Ectodermal cell (in vitro differentiated cells): ENCODE measurements at regions not wholly inside any gene's neighbourhood (a gene's known extent, or its start where the extent isn't known, plus 50 kb on each side); places are given as distances from the start of the nearest gene placed in this dataset.

ENCODE experiments used
- H3K27ac ChIP-seq: 2 replicates; pipeline ENCODE4 v1.7.0; 2013; ENCODE audit warnings: mild to moderate bottlenecking, low read depth, low read length; ENCODE audit not compliant: insufficient read depth, poor library complexity, severe bottlenecking
- H3K27me3 ChIP-seq: 2 replicates; pipeline ENCODE4 v1.7.0; 2013; ENCODE audit warnings: mild to moderate bottlenecking, low read length; ENCODE audit not compliant: insufficient read depth, control insufficient read depth, poor library complexity, severe bottlenecking
- H3K36me3 ChIP-seq: one replicate; pipeline ENCODE4 v1.7.0; 2013; ENCODE audit warnings: low read length; ENCODE audit not compliant: control insufficient read depth, insufficient read depth
- H3K4me1 ChIP-seq: one replicate; pipeline ENCODE4 v1.7.0; 2013; ENCODE audit warnings: low read length; ENCODE audit not compliant: control insufficient read depth, insufficient read depth
- H3K4me3 ChIP-seq: 2 replicates; pipeline ENCODE4 v1.7.0; 2013; ENCODE audit warnings: low read depth, low read length, control low read depth; ENCODE audit not compliant: insufficient read depth
- H3K9me3 ChIP-seq: 2 replicates; pipeline ENCODE4 v1.7.0; 2013; ENCODE audit warnings: mild to moderate bottlenecking, low read length, moderate library complexity; ENCODE audit not compliant: control insufficient read depth
- WGBS, 2 experiments: methylation state at CpG; one replicate each; pipeline ENCODE4 v1.1.7; 2013; ENCODE audit warnings: missing lambda C conversion rate in 2 of 2; 5-methylcytosine and 5-hydroxymethylcytosine counted together

DNA sequence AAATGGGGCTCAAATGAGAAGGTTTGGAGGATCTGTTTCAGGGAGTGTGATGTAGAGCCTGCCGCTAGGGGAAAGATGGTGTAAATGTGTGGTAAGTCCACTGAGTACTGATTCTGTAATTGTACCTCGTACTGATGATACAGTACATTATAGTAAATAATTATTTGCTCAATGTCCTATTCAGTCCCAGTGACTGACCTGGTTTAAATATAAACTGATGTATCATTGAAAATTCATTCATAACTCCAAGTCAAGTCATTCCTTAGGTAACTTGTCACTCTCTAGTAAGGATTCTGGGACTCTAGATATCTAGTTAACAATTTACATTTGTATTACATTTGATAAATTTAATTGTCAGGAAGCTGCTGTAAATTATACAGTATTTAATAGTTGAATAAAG, 667.3 kb downstream of the DTWD2 start:
- no peaks in the 10 kb centered on the region for H3K9me3 ChIP-seq
- H3K4me3 ChIP-seq: no peak overlapping the region
- no peaks in the 10 kb centered on the region for H3K36me3 ChIP-seq
- H3K27me3 ChIP-seq: no peaks in the 10 kb centered on the region
- no peak overlapping the region for H3K27ac ChIP-seq
- H3K4me1 ChIP-seq: no peaks in the 10 kb centered on the region
- 96 to 100% methylated on average over 1 to 2 of the region's 2 CpGs for WGBS, 2 experiments

DNA sequence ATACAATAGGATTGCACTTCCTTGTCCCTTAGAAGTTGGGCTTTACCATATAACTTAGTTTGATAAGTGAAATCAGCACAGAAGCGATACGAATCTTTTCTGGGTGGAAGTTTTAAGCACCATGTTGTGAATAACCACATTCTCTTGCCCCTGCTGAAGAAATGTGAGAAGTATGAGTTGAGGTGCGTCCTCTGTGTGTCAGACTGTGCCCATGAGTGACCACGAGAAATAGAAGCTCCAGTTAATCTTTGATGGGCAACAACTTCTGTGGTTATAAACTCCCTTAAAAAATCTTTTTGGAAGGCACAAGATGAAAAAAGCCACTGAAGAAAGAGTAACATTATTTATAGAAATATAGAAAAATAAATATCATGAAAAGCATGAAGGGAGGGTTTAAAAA, 668.2 kb downstream of the DTWD2 start:
- no peaks in the 10 kb centered on the region for H3K4me1 ChIP-seq
- H3K27me3 ChIP-seq: no peaks in the 10 kb centered on the region
- H3K27ac ChIP-seq: no peak overlapping the region
- WGBS, 2 experiments: 93 to 95% methylated on average over 4 of the region's 4 CpGs
- no peak overlapping the region for H3K4me3 ChIP-seq
- H3K9me3 ChIP-seq: no peaks in the 10 kb centered on the region
- H3K36me3 ChIP-seq: no peaks in the 10 kb centered on the region

DNA sequence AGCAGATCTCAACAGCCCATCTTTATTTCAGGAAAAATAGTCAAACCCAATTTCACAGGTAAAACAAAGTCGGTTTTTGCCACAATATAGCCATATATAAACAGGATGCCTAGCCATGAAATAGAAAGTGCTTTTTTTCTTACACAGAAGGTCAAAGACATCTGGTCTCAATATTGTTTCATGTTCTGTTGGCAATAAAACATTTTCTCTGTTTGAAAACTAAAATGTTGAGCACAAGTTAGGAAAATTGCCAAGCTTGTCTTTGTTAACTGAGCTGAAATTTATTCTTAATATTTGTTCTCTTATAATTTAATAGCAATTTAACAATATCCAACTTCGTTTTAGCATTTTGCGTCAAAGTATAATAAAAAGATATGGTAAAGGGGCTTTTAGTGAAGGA, 673.4 kb downstream of the DTWD2 start:
- Histone ChIP-seq H3K4me3 (no peak overlapping the region), H3K27me3 (no peaks in the 10 kb centered on the region), H3K4me1 (no peaks in the 10 kb centered on the region), H3K9me3 (no peaks in the 10 kb centered on the region), H3K36me3 (no peaks in the 10 kb centered on the region), H3K27ac (no peak overlapping the region)
- WGBS, 2 experiments: 90 to 91% methylated on average over 1 to 2 of the region's 3 CpGs

DNA sequence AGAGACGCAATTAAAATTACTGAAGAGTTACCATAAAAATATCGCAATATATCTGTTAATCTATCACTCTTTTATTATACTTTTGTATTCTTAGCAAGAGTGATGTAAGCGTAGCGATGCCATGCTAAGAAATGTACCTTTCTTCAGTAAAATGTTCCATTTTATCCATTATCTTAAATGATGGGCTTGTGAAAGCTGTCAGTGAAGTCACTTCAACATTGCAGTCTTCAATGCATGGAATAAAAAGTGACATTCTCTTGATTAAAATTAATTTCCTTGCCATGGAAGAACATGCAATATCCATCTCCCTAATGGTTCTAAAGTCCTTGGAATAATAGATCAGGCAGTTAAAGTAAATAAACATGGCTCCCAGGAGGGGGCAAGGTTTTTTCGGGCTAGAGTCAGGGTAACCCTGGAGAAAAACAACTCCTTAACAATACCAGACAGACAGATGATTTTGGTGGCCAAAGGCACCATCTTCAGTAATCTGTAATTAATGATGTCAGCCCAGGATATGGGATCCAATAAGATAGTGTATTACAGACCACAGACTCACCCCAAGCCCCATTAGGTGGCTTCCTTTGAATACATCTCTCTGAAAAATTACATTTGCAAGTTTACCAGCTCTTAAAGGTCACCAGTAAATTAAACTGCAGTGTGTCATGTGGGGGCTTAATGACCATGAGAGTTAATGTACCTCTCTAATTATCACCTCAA, 677.1 kb downstream of the DTWD2 start:
- Histone ChIP-seq H3K4me3 (no peak overlapping the region), H3K27me3 (no peaks in the 10 kb centered on the region), H3K27ac (no peak overlapping the region), H3K9me3 (no peaks in the 10 kb centered on the region), H3K4me1 (no peaks in the 10 kb centered on the region), H3K36me3 (no peaks in the 10 kb centered on the region)
- 88 to 95% methylated on average over 3 to 4 of the region's 5 CpGs for WGBS, 2 experiments

DNA sequence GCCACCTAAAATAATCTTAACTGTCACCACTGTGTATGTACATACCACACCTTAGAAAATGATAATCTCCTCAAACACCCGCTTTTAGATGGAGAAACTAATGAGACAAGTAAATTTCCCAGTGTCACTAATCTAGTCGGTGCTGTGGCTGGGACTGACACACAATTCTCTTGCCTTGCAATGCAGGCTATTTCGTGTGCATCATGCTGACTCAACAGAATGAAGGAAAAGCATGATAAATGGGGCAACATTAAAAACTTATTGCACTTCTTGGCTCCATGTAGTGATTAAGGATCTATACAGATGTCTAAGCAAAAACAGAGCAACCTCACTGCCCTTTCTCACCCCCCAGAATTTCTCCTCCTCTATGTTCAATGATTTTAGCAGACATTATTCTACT, 677.9 kb downstream of the DTWD2 start:
- H3K9me3 ChIP-seq: no peaks in the 10 kb centered on the region
- H3K4me3 ChIP-seq: no peak overlapping the region
- no peak overlapping the region for H3K27ac ChIP-seq
- no peaks in the 10 kb centered on the region for H3K4me1 ChIP-seq
- no peaks in the 10 kb centered on the region for H3K36me3 ChIP-seq
- no peaks in the 10 kb centered on the region for H3K27me3 ChIP-seq
- 89 to 91% methylated on average over 3 of the region's 3 CpGs for WGBS, 2 experiments

DNA sequence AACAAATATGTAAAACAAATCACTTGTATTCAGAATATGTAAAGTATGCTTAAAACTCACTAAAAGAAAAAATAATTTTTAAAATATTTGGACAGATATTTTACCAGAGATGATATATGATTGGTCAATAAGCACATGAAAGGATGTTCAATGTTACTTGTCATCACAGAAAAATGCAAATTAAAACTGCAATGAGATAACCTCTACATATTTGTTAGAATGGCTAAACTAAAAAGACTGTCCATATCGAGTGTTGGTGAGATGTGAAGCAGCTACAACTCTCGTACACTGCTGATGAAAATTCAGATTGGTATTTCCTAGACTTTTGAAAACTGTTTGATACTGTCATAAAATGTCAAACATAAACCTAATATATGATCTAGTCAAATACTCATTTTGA, 685.1 kb downstream of the DTWD2 start:
- Histone ChIP-seq H3K36me3 (no peaks in the 10 kb centered on the region), H3K4me3 (no peak overlapping the region), H3K27me3 (no peaks in the 10 kb centered on the region), H3K27ac (no peak overlapping the region), H3K9me3 (no peaks in the 10 kb centered on the region), H3K4me1 (no peaks in the 10 kb centered on the region)
- WGBS, 2 experiments: 100% methylated on average over 1 to 2 of the region's 2 CpGs

DNA sequence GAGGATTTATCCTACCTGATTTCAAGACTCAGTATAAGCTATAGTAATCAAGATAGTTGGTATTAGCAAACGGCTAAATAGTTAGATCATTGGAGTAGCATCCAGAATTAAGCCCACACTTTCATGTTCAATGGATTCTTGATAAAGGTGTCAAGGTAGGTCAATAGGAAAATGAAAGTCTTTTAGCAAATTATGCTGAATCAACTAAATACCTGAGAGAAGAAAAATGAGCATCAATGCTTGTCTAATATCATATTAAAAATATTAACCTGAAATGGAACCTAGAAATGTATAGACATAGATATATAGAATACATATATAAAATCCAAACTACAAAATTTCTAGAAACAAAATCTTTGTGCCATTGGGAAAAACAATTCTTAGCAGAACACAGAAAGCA, 685.6 kb downstream of the DTWD2 start:
- no peaks in the 10 kb centered on the region for H3K27me3 ChIP-seq
- no peaks in the 10 kb centered on the region for H3K9me3 ChIP-seq
- no peak overlapping the region for H3K27ac ChIP-seq
- no peaks in the 10 kb centered on the region for H3K4me1 ChIP-seq
- 100% methylated on average over 1 of the region's 1 CpG for WGBS, 2 experiments
- H3K4me3 ChIP-seq: no peak overlapping the region
- no peaks in the 10 kb centered on the region for H3K36me3 ChIP-seq

DNA sequence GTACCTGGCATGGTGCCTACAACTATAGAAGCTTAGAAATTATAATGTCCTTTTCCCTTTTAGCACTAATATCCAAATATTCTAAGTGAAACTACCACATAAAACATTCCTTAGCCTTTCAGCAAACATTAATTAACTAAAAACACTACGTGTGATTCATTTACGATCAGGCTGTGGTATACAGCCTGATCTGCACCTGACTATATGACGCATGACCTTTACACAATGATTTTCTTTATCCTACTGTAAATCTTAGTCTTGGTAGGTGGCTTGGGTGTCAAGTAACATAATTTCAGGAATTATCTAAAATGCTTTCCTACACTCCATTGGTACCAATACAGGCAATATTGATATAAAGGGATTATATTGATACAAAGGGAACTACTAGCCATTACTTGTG, 686.7 kb downstream of the DTWD2 start:
- H3K4me1 ChIP-seq: no peaks in the 10 kb centered on the region
- H3K27me3 ChIP-seq: no peaks in the 10 kb centered on the region
- H3K9me3 ChIP-seq: no peaks in the 10 kb centered on the region
- H3K4me3 ChIP-seq: no peak overlapping the region
- no peaks in the 10 kb centered on the region for H3K36me3 ChIP-seq
- 96 to 98% methylated on average over 3 of the region's 3 CpGs for WGBS, 2 experiments
- no peak overlapping the region for H3K27ac ChIP-seq

DNA sequence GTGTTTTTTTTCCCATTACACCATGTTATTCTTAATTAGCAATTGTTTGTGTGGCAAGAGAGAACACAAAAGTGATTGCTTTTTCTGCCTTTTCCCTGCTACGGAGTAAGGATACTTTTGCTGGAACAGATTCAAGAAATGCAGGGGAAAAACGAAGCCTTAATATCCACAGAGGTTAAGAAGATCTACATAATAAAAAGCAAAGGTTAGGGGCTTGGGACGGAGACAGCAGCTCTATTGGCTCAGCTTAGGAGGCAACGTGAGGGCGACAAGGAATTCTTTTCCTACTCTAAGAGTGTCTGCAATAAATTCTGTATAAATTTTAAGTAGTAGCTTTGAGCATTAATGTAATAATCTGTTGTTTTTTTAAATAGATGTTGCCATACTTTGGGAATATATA, 693.3 kb downstream of the DTWD2 start:
- H3K4me3 ChIP-seq: no peak overlapping the region
- H3K27ac ChIP-seq: no peak overlapping the region
- no peaks in the 10 kb centered on the region for H3K4me1 ChIP-seq
- H3K9me3 ChIP-seq: no peaks in the 10 kb centered on the region
- WGBS, 2 experiments: 32 to 36% methylated on average over 3 to 5 of the region's 5 CpGs
- H3K36me3 ChIP-seq: no peaks in the 10 kb centered on the region
- H3K27me3 ChIP-seq: no peaks in the 10 kb centered on the region

DNA sequence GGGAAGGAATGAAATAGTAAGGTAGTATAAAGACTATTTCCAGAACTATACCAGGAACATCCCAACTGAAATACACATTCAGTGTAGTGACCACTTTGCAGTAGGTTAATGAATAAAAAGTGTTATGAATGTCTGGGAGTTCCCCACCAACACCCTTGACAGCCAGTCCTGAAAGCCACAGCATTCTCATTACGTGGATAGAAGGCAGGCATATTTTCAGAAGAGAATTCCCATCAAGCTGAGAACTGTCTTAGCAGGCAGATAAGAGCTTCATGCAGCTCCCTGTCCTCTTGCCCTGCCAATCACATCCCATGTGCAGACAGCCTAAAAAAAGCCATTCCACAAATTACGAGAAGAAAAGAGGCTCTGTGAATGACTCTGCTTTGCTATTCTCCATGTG, 695.0 kb downstream of the DTWD2 start:
- Histone ChIP-seq H3K27ac (no peak overlapping the region), H3K4me1 (no peaks in the 10 kb centered on the region), H3K36me3 (no peaks in the 10 kb centered on the region), H3K27me3 (no peaks in the 10 kb centered on the region), H3K4me3 (no peak overlapping the region), H3K9me3 (no peaks in the 10 kb centered on the region)
- WGBS, 2 experiments: 57 to 79% methylated on average over 2 of the region's 2 CpGs

DNA sequence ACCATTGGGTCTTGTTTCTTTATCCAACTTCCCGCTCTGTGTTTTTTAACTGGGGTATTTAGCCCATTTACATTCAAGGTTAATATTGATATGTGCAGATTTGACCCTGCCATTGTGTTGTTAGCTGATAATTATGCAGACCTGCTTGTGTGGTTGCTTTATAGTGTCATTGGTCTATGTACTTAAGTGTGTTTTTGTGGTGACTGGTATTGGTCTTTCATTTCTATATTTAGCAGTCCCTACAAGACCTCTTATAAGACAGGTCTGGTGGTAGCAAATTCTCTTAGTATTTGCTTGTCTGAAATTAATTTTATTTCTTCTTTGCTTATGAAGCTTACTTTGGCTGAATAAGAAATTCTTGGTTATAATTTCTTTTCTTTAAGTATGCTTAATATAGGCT, 698.1 kb downstream of the DTWD2 start:
- WGBS, 2 experiments: 100% methylated on average over 1 of the region's 1 CpG

More for the DNA sequence above, 698.1 kb downstream of the DTWD2 start:
- Histone ChIP-seq H3K9me3 (no peaks in the 10 kb centered on the region), H3K36me3 (no peaks in the 10 kb centered on the region), H3K27ac (no peak overlapping the region), H3K4me1 (no peaks in the 10 kb centered on the region), H3K4me3 (no peak overlapping the region), H3K27me3 (no peaks in the 10 kb centered on the region)
